ENCODE measurements at regions not wholly inside any gene's neighbourhood (a gene's known extent, or its start where the extent isn't known, plus 50 kb on each side); places are given as distances from the start of the nearest gene placed in this dataset.
A peak's percentile ranks its signal among the peaks of the same experiment; 100 is the strongest.

DNA sequence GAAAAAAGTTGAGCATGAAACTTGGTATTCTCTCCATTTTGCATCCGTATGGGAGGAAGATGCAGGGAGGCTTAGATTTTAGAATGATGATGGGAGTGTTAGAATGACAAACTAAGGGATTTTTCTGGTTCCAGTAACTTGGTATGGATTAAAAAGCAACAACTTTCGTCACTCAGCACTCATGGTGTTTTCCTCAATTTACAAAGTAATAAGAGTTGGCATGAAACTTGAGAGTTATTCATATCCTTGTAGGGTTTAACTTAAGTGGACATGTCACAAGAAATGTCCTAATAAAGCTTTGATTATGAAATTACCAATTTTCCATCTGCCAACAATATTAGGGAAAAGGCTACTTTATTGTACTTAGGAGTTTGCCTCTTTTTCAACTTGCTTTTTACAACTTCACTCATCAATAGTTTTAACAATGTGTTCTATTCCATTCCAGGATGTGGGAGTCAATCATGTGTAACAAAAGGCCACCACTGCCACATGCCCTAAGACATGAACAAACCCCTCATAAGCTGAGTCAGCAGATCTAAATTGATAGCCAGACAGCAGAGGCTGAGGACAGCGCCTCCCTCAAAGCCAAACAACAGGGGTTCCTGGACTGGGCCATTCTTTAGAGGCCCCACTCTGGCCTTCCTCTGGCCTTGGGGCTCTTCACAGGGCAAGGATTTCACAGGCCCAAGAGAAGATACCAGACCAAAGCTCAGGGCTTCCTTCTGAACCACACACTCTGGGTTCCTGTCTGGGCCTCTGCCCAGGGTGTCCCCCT, 265.8 kb downstream of the TNS1 start:
- Histone ChIP-seq H3K27ac (ENCODE audit: low read depth in 1 of 2, low read length in 1 of 2) (no peak overlapping the region), H3K9ac (ENCODE audit: insufficient read depth in 1 of 2, low read length in 2 of 2) (no peak overlapping the region), H3K27me3 (ENCODE audit: control insufficient read depth in 3 of 3, insufficient read depth in 3 of 3, low read length in 2 of 3) (no peaks in the 10 kb centered on the region), H3K4me1 (ENCODE audit: control insufficient read depth in 5 of 5, insufficient read depth in 5 of 5, low read length in 5 of 5) (peaks cover 4 to 10% (median 4%) of the 10 kb centered on the region in 5 donors), H3K36me3 (ENCODE audit: control insufficient read depth in 4 of 4, insufficient read depth in 4 of 4, low read length in 4 of 4) (peaks cover 0 to 2% (median 0%) of the 10 kb centered on the region in 4 donors), H3K4me3 (no peak overlapping the region), H3K9me3 (ENCODE audit: control insufficient read depth in 4 of 4, insufficient read depth in 3 of 4, low read length in 3 of 4) (no peaks in the 10 kb centered on the region)
- WGBS, 2 donors = 79 to 96% methylated on average over 3 of the region's 3 CpGs
- DNase-seq (no peak), ATAC-seq (ENCODE audit: insufficient read depth, low FRiP score) (no peak)
- TF ChIP-seq, protein P1, sequence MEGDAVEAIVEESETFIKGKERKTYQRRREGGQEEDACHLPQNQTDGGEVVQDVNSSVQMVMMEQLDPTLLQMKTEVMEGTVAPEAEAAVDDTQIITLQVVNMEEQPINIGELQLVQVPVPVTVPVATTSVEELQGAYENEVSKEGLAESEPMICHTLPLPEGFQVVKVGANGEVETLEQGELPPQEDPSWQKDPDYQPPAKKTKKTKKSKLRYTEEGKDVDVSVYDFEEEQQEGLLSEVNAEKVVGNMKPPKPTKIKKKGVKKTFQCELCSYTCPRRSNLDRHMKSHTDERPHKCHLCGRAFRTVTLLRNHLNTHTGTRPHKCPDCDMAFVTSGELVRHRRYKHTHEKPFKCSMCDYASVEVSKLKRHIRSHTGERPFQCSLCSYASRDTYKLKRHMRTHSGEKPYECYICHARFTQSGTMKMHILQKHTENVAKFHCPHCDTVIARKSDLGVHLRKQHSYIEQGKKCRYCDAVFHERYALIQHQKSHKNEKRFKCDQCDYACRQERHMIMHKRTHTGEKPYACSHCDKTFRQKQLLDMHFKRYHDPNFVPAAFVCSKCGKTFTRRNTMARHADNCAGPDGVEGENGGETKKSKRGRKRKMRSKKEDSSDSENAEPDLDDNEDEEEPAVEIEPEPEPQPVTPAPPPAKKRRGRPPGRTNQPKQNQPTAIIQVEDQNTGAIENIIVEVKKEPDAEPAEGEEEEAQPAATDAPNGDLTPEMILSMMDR (IDR thresholded peaks at IDR 0.05; ENCODE audit: control extremely low read depth, extremely low read depth) = no peak

DNA sequence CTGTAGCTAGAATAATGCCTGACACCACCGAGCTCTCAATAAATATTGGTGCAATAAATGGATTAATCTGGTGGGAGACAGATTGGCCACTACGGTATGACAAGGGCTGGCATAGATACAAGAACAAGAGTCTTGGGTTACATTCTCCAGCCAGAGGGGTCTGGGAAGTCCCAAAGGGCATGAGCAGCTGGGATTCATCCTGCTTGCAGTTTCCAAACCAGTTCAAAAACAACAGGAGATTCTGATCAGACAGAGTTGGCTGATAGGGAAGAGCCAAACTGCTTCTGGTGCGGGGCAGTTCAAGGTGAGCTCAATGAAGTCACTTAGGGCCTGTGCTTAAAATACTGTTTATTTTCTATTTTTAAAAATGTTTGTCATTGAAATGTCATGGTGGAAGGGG, 266.9 kb downstream of the TNS1 start:
- TF ChIP-seq, protein P1 (IDR thresholded peaks at IDR 0.05; ENCODE audit: control extremely low read depth, extremely low read depth) = no peak
- Histone ChIP-seq H3K27me3 (ENCODE audit: control insufficient read depth in 3 of 3, insufficient read depth in 3 of 3, low read length in 2 of 3) (no peaks in the 10 kb centered on the region), H3K27ac (ENCODE audit: low read depth in 1 of 2, low read length in 1 of 2) (no peak overlapping the region), H3K4me1 (ENCODE audit: control insufficient read depth in 5 of 5, insufficient read depth in 5 of 5, low read length in 5 of 5) (peaks cover 3 to 10% (median 4%) of the 10 kb centered on the region in 5 donors), H3K9ac (ENCODE audit: insufficient read depth in 1 of 2, low read length in 2 of 2) (no peak overlapping the region), H3K9me3 (ENCODE audit: control insufficient read depth in 4 of 4, insufficient read depth in 3 of 4, low read length in 3 of 4) (no peaks in the 10 kb centered on the region), H3K4me3 (no peak overlapping the region), H3K36me3 (ENCODE audit: control insufficient read depth in 4 of 4, insufficient read depth in 4 of 4, low read length in 4 of 4) (peaks cover 0 to 2% (median 0%) of the 10 kb centered on the region in 4 donors)
- peak in 2 of 3 donors; percentile 33 to 56 for DNase-seq
- WGBS, 2 donors = 82 to 87% methylated on average over 3 of the region's 3 CpGs
- no peak for ATAC-seq (ENCODE audit: insufficient read depth, low FRiP score)

DNA sequence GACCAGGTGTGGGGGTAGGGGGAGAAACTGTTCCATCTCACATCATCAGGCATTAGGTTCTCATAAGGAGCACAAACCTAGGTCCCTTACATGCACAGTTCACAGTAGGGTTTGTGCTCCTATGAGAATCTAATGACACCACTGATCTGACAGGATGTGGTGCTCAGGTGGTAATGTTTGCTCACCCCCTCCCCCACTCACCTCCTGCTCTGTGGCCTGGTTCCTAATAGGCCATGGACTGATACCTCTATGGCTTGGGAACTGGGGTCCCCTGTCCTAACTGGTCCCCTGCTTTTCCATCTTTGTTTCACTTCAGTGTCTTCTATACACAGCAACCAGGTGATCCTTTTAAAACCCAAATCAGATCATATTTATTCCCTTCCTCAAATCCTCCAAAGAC, 267.8 kb downstream of the TNS1 start:
- TF ChIP-seq, protein P1 (IDR thresholded peaks at IDR 0.05; ENCODE audit: control extremely low read depth, extremely low read depth) = no peak

More for the DNA sequence above, 267.8 kb downstream of the TNS1 start:
- H3K9me3 ChIP-seq (ENCODE audit: control insufficient read depth in 4 of 4, insufficient read depth in 3 of 4, low read length in 3 of 4) = no peaks in the 10 kb centered on the region
- DNase-seq = no peak
- no peak for ATAC-seq (ENCODE audit: insufficient read depth, low FRiP score)
- H3K36me3 ChIP-seq (ENCODE audit: control insufficient read depth in 4 of 4, insufficient read depth in 4 of 4, low read length in 4 of 4) = peaks cover 0 to 2% (median 0%) of the 10 kb centered on the region in 4 donors
- no peak overlapping the region for H3K4me3 ChIP-seq
- peaks cover 2 to 10% (median 4%) of the 10 kb centered on the region in 5 donors for H3K4me1 ChIP-seq (ENCODE audit: control insufficient read depth in 5 of 5, insufficient read depth in 5 of 5, low read length in 5 of 5)
- H3K27me3 ChIP-seq (ENCODE audit: control insufficient read depth in 3 of 3, insufficient read depth in 3 of 3, low read length in 2 of 3) = no peaks in the 10 kb centered on the region
- no peak overlapping the region for H3K9ac ChIP-seq (ENCODE audit: insufficient read depth in 1 of 2, low read length in 2 of 2)
- no peak overlapping the region for H3K27ac ChIP-seq (ENCODE audit: low read depth in 1 of 2, low read length in 1 of 2)
